Nephron progenitor cell (in vitro differentiated cells): ENCODE measurements at regions not wholly inside any gene's neighbourhood (a gene's known extent, or its start where the extent isn't known, plus 50 kb on each side); places are given as distances from the start of the nearest gene placed in this dataset.

ENCODE experiments used
- DNase-seq: peaks from one replicate; pipeline ENCODE4 v3.0.0; 2021
- H3K27ac Mint-ChIP-seq: 2 replicates; pipeline ENCODE4 v1.8.0; 2021; ENCODE audit warnings: mild to moderate bottlenecking, moderate library complexity, mixed read lengths
- H3K27me3 Mint-ChIP-seq: 2 replicates; pipeline ENCODE4 v1.8.0; 2021; ENCODE audit warnings: mild to moderate bottlenecking, low read depth, mixed read lengths; ENCODE audit not compliant: poor library complexity
- H3K36me3 Mint-ChIP-seq: 2 replicates; pipeline ENCODE4 v1.8.0; 2021; ENCODE audit warnings: low read depth, mixed read lengths
- H3K4me1 Mint-ChIP-seq: 2 replicates; pipeline ENCODE4 v1.8.0; 2021; ENCODE audit warnings: mixed read lengths
- H3K4me3 Mint-ChIP-seq: 2 replicates; pipeline ENCODE4 v1.8.0; 2021; ENCODE audit warnings: mild to moderate bottlenecking, moderate library complexity, mixed read lengths
- H3K9me3 Mint-ChIP-seq: 2 replicates; pipeline ENCODE4 v1.8.0; 2021; ENCODE audit warnings: mild to moderate bottlenecking, moderate library complexity, mixed read lengths
- CTCF ChIP-seq: fragments of 200-600 bp; sonication (generic); IDR thresholded peaks from 2 replicates; pipeline ENCODE4 v1.5.0; 2021; ENCODE audit warnings: antibody characterized with exemption

DNA sequence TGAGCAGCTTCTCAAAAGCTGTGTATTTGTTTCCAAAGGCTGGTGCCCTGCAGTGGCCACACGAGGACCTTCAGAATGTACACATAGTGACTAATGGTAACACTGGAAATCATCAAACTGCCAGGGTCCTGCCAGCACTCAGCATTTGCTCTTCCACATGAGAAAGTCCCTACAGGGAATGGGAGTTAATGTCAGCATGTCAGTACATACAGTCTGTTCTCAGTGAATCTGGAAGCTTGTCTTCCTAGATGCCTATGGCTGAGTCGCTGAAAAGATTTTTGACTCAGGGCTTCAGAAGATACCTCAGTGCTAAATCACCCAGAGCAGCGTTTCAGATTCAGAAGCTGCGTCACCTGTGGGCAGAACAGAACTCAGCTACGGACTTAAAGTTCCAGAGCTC, 108.2 kb downstream of the CDC7 start:
- H3K27me3 Mint-ChIP-seq, result no peaks in the 10 kb centered on the region
- H3K27ac Mint-ChIP-seq, result no peak overlapping the region
- H3K36me3 Mint-ChIP-seq, result no peaks in the 10 kb centered on the region
- H3K4me1 Mint-ChIP-seq, result peaks cover 16% of the 10 kb centered on the region
- no peaks in the 10 kb centered on the region for H3K9me3 Mint-ChIP-seq
- H3K4me3 Mint-ChIP-seq, result no peak overlapping the region
- no peak for TF ChIP-seq CTCF
- DNase-seq, result no peak

GRCh38 chr1:91609551-91609950, 108.9 kb downstream of the CDC7 start:
- Mint-ChIP-seq H3K36me3 (no peaks in the 10 kb centered on the region), H3K27ac (no peak overlapping the region), H3K9me3 (no peaks in the 10 kb centered on the region), H3K4me3 (no peak overlapping the region), H3K27me3 (no peaks in the 10 kb centered on the region), H3K4me1 (peaks cover 20% of the 10 kb centered on the region)
- no peak for DNase-seq
- TF ChIP-seq CTCF, result no peak

GRCh38 chr1:91610102-91610501, 109.5 kb downstream of the CDC7 start:
- Mint-ChIP-seq H3K4me3 (no peak overlapping the region), H3K27ac (no peak overlapping the region), H3K4me1 (peaks cover 18% of the 10 kb centered on the region), H3K36me3 (no peaks in the 10 kb centered on the region), H3K27me3 (no peaks in the 10 kb centered on the region), H3K9me3 (no peaks in the 10 kb centered on the region)
- DNase-seq, result no peak
- TF ChIP-seq CTCF, result no peak

- DNase-seq, result no peak
- no peaks in the 10 kb centered on the region for H3K36me3 Mint-ChIP-seq
- no peak for TF ChIP-seq CTCF
- no peak overlapping the region for H3K27ac Mint-ChIP-seq
- no peaks in the 10 kb centered on the region for H3K27me3 Mint-ChIP-seq
- no peak overlapping the region for H3K4me3 Mint-ChIP-seq
- peaks cover 18% of the 10 kb centered on the region for H3K4me1 Mint-ChIP-seq
- H3K9me3 Mint-ChIP-seq, result no peaks in the 10 kb centered on the region
These were observed 110.1 kb downstream of the CDC7 start for GRCh38 chr1:91610789-91611188.

- H3K27ac Mint-ChIP-seq, result no peak overlapping the region
- peak; percentile 7 for DNase-seq
- H3K9me3 Mint-ChIP-seq, result no peaks in the 10 kb centered on the region
- no peaks in the 10 kb centered on the region for H3K27me3 Mint-ChIP-seq
- no peaks in the 10 kb centered on the region for H3K36me3 Mint-ChIP-seq
- peaks cover 18% of the 10 kb centered on the region for H3K4me1 Mint-ChIP-seq
- H3K4me3 Mint-ChIP-seq, result no peak overlapping the region
- no peak for TF ChIP-seq CTCF
These were observed 110.8 kb downstream of the CDC7 start for GRCh38 chr1:91611483-91611917.

DNA sequence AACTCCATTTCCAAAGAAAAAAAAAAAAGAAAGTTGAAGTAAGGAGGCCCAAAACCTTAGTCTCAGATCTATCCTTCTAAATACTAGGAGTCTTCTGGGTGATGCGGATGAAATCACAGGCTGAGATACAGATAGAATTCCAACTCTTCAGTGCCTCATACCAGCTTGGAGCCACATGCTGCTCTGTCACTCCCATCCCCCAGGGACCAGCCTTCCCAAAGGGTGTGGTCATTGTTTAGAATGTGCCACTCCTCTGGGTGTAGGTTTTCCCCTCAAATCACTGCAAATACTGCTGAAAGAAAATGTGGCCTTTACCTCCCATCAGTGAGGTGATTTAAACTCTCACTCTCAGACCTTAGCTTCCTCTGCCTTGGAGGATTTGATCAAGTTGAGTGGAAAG, 112.9 kb downstream of the CDC7 start:
- Mint-ChIP-seq H3K27ac (no peak overlapping the region), H3K9me3 (no peaks in the 10 kb centered on the region)

More for the DNA sequence above, 112.9 kb downstream of the CDC7 start:
- no peak for TF ChIP-seq CTCF
- no peak for DNase-seq
- Mint-ChIP-seq H3K4me3 (no peak overlapping the region), H3K4me1 (peaks cover 18% of the 10 kb centered on the region), H3K27me3 (peaks cover 12% of the 10 kb centered on the region), H3K36me3 (no peaks in the 10 kb centered on the region)
